GM19395 (cell line): ENCODE measurements at regions not wholly inside any gene's neighbourhood (a gene's known extent, or its start where the extent isn't known, plus 50 kb on each side); places are given as distances from the start of the nearest gene placed in this dataset.

ENCODE experiments used
- ATAC-seq: cut with Tn5 transposase; IDR thresholded peaks from one replicate; pipeline ENCODE4 v1.9.1; 2021; ENCODE audit warnings: mild to moderate bottlenecking, moderate library complexity; ENCODE audit not compliant: unreplicated experiment

DNA sequence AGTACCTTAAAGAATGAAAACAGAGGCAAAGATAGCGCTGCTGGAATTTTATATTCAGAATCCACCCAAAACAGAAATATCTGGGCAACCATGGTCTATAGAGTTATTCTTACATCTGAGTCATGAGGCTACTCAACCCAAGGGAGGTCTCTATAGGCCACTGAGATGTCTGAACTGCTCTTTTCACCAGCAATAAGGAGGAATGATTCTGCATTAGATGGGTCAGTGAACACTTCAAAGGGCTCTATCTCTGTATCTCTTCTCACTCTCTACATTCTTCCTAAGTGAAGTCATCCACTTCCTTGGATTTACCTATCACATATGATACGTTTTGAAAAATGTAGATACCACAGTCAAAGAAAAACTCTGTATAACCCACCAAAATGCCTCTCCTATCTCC lies 90.2 kb upstream of the NGF start:
- no peak for ATAC-seq

DNA sequence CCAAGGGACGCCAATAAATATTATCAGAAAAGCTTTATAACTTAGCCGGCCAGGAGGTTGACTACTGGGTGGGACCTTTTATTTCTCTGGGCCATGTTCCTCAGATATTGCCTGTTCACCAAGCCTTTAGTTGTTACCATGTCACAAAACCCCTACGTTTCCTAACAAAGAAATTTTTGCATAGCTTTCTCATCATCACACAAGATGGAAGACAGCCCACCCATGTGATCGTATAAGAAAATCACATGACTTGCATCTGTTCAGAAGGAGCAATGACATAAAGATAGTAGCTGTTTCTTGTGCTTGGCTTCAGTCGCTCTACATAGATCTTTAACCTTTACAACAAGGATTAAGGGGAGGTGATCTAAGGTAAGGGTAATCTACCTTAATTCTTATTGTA lies 88.9 kb upstream of the NGF start:
- ATAC-seq: no peak

- no peak for ATAC-seq
Observed at GRCh38 chr1:115426231-115426771, 88.3 kb upstream of the NGF start.

GRCh38 chr1:115425442-115425841 lies 87.4 kb upstream of the NGF start:
- no peak for ATAC-seq

- no peak for ATAC-seq
Observed at GRCh38 chr1:115423776-115424175, 85.7 kb upstream of the NGF start.

DNA sequence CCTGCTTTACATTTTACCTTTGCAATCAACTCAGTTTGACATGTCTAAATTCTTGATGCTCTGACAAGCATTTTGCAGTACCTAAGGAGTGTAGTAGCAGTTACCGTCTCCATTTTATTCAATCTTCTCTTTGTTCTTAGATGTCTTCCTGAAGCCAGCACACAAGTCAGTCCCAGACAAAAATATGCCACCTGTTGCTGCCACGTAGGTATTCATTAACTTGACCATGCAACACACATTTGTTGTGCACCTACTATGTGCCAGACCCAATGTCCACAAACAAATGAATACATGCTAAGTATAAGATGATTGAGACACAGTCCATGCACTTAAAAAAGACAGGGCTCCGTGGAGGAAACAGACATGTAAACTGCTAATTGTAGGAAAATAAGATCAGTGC lies 81.5 kb upstream of the NGF start:
- ATAC-seq: no peak

DNA sequence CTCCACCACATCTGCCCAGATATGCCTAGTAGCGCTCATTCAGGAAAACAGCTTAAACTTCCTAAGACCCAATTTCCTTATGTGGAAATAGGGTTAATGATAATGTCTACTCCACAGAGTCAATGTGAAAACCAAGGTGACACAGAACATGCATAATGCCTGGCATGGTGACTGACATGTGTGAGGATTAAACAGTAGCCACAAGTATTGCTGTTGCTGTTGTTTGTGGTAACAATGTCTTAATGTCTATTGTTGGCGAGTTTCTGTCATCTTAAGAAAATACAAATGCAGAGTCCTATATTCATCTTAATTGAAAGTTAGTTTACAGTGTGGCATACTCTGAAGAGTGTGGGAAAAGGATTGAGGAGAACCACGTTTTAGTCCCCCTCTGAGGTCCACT lies 75.6 kb upstream of the NGF start:
- no peak for ATAC-seq

DNA sequence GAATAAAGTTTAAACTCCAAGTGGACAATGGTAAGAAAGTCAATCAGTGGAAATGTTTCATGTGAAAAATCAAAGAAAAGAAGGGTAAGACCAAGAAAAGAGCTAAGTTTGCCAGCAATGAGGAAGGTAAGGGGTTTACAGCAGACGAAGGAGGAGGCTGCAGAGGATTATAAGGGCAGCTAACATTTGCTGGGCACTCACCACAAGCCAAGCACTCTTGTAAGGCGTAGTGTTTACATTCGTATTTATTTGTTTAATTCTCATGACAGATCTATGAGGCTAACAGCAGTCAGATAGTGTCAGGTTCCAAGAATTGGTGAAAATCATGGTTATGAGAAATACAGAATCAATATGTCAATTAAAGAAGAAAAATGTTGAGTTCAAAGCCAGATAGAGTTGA lies 75.2 kb upstream of the NGF start:
- ATAC-seq: no peak

GRCh38 chr1:115412733-115413132 lies 74.7 kb upstream of the NGF start:
- no peak for ATAC-seq

- ATAC-seq: no peak
Observed at GRCh38 chr1:115412286-115412685, 74.2 kb upstream of the NGF start.

GRCh38 chr1:115411371-115412063 lies 73.5 kb upstream of the NGF start:
- ATAC-seq: no peak

DNA sequence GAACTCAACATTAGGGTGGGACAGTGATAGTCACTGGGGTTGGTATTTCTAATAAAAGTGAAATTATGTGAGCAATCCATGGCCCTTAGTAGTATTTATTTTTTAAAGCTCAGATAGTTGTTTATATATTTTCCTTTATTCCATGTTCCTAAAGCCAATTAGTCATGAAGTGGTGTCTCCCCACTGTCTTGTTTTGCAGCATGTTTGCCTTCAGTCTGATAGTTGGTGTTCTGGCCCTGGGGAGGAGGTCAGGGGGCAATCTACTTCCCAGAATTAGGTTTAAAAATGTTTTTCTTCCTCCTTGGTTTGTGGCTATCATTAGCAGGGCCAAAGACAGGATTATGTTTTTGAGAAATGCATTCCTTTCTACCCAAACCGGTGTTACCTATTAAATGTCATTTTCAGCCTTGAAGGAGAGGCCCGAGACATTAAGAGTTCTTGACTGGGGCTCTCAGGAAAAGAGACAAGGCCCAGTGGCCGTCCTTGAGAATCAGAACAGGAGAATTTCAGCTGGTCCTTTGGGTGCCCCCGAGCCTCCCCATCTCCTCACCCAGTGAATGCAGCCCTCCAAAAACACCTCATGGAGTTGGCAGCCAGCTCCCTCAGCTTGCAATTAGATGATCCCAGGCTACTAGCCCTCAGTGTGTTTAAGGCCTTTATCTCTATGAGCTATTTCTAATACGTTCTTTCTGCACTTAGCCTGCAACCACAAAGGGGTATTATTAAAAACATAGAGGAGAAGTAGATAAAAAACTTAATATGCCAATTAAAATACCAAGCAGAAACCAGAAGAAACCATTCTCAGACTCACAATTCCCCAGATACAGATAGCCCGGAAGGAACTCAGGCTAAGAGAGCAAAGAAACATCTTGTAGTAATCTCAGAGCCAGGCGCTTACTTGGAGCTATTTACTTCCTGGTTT lies 71.3 kb upstream of the NGF start:
- ATAC-seq: no peak

DNA sequence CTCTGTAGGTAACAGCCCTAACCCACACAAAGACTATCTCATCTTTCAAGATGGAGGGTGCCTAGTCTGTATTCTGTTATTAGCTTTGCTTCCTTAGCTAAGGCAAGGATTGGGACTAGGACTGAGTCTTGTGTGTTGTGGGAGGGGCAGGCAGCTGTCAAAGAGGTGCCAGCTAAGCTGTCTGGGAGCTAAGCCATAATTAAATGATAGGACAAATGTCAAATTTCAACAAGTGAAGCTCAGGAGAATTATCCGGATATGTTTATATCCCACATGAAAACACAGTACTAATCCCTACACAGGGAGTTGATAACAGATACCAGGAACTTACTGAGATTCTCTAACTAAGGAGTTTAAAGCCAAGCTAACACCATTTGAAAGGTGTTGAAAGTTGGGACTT lies 70.5 kb upstream of the NGF start:
- no peak for ATAC-seq

- no peak for ATAC-seq
Observed at GRCh38 chr1:115404911-115405310, 66.9 kb upstream of the NGF start.

DNA sequence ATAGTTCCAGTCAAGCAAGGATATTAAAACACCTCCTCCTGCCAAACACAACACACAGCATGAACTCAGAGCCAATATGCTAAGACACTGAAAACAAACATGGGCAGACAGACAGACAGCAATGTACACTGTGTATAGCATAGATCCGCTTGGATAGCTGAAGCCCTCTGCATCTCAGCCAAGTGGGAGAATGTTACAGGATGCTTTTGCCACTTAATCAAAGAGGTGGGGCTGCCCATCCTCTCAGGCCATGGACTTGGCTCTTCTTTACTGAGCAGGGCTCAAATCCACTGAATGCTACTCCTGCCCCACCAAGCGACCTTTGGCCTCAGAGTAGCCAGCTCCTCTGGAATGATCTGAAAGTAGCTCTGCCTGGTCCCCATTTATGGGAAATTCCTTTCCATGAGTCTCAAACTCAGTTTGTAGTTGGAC lies 64.7 kb upstream of the NGF start:
- no peak for ATAC-seq

- ATAC-seq: no peak
Observed at GRCh38 chr1:115401676-115402075, 63.6 kb upstream of the NGF start.

GRCh38 chr1:115400891-115401290 lies 62.8 kb upstream of the NGF start:
- ATAC-seq: no peak

- ATAC-seq: no peak
Observed at GRCh38 chr1:115400426-115400825, 62.4 kb upstream of the NGF start.

DNA sequence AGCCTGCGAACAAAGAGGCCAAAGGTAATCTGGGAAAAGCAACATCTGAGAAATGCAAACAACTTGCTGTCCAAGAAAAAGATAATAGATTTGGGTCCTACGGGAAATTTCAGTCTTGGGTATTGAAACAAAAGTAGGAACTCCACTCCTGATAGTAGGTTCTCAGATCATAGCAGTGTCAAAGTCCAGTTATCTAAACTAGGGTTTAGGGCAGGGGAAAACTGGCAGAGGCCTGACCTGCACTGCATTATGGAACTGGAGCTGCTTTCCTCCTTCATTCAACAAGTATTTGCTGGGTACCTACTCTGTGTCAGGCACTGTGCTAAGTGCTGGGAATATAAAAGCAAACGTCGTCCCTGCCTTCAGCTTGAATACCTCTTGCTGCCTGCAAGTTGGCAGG lies 60.7 kb upstream of the NGF start:
- ATAC-seq: no peak
